Fibroblast of lung (primary cell): ENCODE measurements at regions not wholly inside any gene's neighbourhood (a gene's known extent, or its start where the extent isn't known, plus 50 kb on each side); places are given as distances from the start of the nearest gene placed in this dataset.
"Not testable (repeated sequence)": the region's sequence is repeated elsewhere in the genome, so short reads cannot be mapped to it uniquely, and the experiment has no call there.

ENCODE experiments used
- DNase-seq, 2 donors: peaks; one replicate each; pipeline versions ENCODE4 v3.0.0 to v3.0.0-alpha.2; 2010; ENCODE audit warnings: low read depth in 2 of 2
- H2AFZ ChIP-seq: 2 replicates; pipeline ENCODE4 v1.5.1; 2012; ENCODE audit warnings: low read length, control low read depth, inconsistent platforms
- H3K27ac ChIP-seq: 2 replicates; pipeline ENCODE4 v1.5.1; 2011; ENCODE audit warnings: low read length, control low read depth; ENCODE audit not compliant: insufficient read depth
- H3K27me3 ChIP-seq: 2 replicates; pipeline ENCODE4 v1.5.1; 2011; ENCODE audit warnings: mild to moderate bottlenecking, low read length; ENCODE audit not compliant: control insufficient read depth, insufficient read depth
- H3K36me3 ChIP-seq: 2 replicates; pipeline ENCODE4 v1.5.1; 2011; ENCODE audit warnings: low read length; ENCODE audit not compliant: control insufficient read depth, insufficient read depth
- H3K4me1 ChIP-seq: 2 replicates; pipeline ENCODE4 v1.5.1; 2011; ENCODE audit warnings: low read length; ENCODE audit not compliant: control insufficient read depth, insufficient read depth; ENCODE audit errors: extremely low read depth
- H3K4me2 ChIP-seq: 2 replicates; pipeline ENCODE4 v1.5.1; 2011; ENCODE audit warnings: low read length, control low read depth; ENCODE audit not compliant: insufficient read depth; ENCODE audit errors: extremely low read depth
- H3K4me3 ChIP-seq, 4 experiments: fragments of 200-600 bp in 1 of 4; sonication (generic) in 1 of 4; replicated peaks in 1 of 4; 2 replicates each; pipeline ENCODE4 v1.5.1; 2011 to 2016; ENCODE audit warnings: low read length in 4 of 4, low read depth in 3 of 4, mild to moderate bottlenecking in 3 of 4, control low read depth in 2 of 4, inconsistent platforms in 1 of 4, mixed read lengths in 1 of 4; ENCODE audit not compliant: insufficient read depth in 1 of 4; ENCODE audit errors: control extremely low read depth in 1 of 4
- H3K79me2 ChIP-seq: 2 replicates; pipeline ENCODE4 v1.5.1; 2012; ENCODE audit warnings: mild to moderate bottlenecking, low read length, inconsistent platforms; ENCODE audit not compliant: control insufficient read depth, insufficient read depth
- H3K9ac ChIP-seq: 2 replicates; pipeline ENCODE4 v1.5.1; 2011; ENCODE audit warnings: mild to moderate bottlenecking, low read length, control low read depth; ENCODE audit not compliant: insufficient read depth
- H3K9me3 ChIP-seq: 2 replicates; pipeline ENCODE4 v1.5.1; 2012; ENCODE audit warnings: low read depth, low read length; ENCODE audit not compliant: control insufficient read depth, insufficient read depth
- H4K20me1 ChIP-seq: 2 replicates; pipeline ENCODE4 v1.5.1; 2011; ENCODE audit warnings: low read length; ENCODE audit not compliant: control insufficient read depth, insufficient read depth; ENCODE audit errors: extremely low read depth

DNA sequence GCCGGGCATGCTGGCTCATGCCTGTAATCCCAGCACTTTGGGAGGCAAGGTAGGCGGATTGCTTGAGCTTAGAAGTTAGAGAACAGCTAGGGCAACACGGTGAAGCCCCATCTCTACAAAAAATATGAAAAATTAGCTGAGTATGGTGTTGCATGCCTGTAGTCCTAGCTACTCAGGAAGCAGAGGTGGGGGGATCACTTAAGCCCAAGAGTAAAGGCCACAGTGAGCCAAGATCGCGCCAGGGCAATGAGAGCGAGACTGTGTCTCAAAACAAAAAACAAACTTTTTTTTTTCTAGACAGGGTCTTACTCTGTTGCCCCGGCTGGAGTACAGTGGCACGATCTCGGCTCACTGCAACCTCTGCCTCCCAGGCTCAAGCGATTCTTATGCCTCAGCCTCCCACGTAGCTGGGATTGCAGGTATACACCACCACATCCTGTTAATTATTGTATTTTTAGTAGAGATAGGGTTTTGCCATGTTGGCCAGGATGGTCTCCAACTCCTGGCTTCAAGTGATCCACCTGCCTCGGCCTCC lies 307.5 kb downstream of the GOLGA6L6 start:
- not testable (repeated sequence) for H3K9ac ChIP-seq, H3K27me3 ChIP-seq, DNase-seq, H3K79me2 ChIP-seq, H2AFZ ChIP-seq, H4K20me1 ChIP-seq, H3K4me2 ChIP-seq, H3K4me1 ChIP-seq, H3K36me3 ChIP-seq, H3K9me3 ChIP-seq, H3K4me3 ChIP-seq, H3K27ac ChIP-seq

DNA sequence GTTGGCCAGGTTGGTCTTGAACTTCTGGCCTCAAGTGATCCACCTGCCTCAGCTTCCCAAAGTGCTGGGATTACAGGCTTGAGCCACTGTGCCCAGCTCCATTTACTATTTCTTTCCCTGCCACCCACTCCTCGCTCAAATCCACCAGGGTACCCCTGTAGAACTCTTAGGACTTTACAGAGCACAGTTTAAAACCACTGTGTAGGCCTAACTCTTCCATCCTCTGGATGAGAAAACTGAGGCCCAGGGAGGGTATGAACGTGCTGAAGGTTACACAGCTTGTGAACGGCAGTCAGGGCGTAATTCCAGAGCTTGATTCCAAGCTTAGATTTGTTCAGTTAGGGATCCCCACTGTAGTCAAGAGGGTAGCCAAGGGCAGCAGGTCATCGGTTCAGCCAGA lies 309.1 kb downstream of the GOLGA6L6 start:
- H3K4me2 ChIP-seq, H3K9ac ChIP-seq, DNase-seq, H3K27ac ChIP-seq, H3K27me3 ChIP-seq, H3K9me3 ChIP-seq, H4K20me1 ChIP-seq, H3K36me3 ChIP-seq, H3K4me1 ChIP-seq, H3K79me2 ChIP-seq, H3K4me3 ChIP-seq, H2AFZ ChIP-seq: not testable (repeated sequence)

DNA sequence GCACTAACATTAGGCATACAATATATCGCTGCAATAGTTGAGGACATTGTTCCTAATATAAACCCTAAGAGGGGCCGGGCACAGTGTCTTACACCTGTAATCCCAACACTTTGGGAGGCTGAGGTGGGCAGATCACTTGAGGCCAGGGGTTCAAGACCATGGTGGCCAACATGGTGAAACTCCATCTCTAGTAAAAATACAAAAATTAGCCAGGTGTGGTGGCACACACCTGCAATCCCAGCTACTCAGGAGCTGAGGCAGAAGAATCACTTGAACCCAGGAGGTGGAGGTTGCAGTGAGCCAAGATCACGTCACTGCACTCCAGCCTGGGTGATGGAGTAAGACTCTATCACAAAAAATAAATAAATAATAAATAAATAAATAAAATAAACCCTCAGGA lies 310.9 kb downstream of the GOLGA6L6 start:
- H3K4me2 ChIP-seq, H3K4me3 ChIP-seq, H3K9ac ChIP-seq, DNase-seq, H3K79me2 ChIP-seq, H3K27ac ChIP-seq, H3K27me3 ChIP-seq, H4K20me1 ChIP-seq, H2AFZ ChIP-seq, H3K36me3 ChIP-seq, H3K9me3 ChIP-seq, H3K4me1 ChIP-seq: not testable (repeated sequence)

DNA sequence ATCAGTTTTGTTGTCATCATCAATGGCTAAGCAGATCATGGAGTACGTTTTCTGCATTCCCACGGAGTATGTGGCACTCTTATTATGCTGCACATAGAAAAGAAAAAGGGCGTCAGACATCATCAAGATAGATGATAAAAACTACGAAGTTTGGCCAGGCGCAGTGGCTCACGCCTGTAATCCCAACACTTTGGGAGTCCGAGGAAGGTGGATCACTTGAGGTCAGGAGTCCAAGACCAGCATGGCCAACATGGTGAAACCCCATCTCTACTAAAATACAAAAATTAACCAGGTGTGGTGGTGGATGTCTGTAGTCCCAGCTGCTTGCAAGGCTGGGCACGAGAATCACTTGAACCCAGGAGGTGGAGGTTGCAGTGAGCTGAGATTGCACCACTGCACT lies 312.8 kb downstream of the GOLGA6L6 start:
- H3K4me2 ChIP-seq, H3K27ac ChIP-seq, H3K4me3 ChIP-seq, H3K27me3 ChIP-seq, H2AFZ ChIP-seq, DNase-seq, H4K20me1 ChIP-seq, H3K9ac ChIP-seq, H3K79me2 ChIP-seq, H3K4me1 ChIP-seq, H3K36me3 ChIP-seq, H3K9me3 ChIP-seq: not testable (repeated sequence)

DNA sequence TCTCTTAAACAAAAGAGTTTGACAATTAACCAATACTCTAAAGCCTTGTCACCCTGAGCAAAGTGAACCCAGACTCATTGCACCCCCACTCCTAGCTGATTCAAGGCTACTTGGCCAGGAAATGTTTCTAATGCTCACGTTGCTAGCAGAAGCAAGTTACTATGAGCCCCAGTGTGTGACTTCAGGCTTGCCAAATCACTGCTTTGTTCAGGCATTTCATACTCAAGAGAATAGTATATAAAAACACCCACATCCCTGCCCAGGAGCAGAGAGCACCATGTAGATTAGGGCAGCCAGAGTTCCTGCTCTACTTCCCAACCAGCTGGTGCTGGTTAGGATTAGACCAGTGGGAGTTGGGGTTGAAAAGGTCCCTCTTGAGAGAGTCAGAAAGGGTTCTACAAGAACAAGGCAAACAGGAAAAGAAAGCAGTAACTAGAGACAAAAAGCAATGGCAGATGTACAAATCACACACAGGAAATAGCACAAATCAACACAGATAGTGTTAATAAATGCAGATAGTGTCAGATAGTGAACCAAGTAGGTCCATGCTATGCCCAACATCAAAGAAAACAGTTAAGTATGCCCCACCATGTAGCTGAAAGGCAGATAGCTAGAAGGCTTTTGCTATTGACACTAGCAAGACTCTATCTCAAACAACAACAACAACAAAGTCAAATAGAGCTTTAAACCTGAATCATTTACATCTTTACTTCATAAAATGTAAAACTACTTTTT lies 314.3 kb downstream of the GOLGA6L6 start:
- H3K4me1 ChIP-seq, H3K27me3 ChIP-seq, H4K20me1 ChIP-seq, H3K9ac ChIP-seq, H2AFZ ChIP-seq, H3K79me2 ChIP-seq, H3K4me2 ChIP-seq, DNase-seq, H3K9me3 ChIP-seq, H3K36me3 ChIP-seq, H3K4me3 ChIP-seq, H3K27ac ChIP-seq: not testable (repeated sequence)

DNA sequence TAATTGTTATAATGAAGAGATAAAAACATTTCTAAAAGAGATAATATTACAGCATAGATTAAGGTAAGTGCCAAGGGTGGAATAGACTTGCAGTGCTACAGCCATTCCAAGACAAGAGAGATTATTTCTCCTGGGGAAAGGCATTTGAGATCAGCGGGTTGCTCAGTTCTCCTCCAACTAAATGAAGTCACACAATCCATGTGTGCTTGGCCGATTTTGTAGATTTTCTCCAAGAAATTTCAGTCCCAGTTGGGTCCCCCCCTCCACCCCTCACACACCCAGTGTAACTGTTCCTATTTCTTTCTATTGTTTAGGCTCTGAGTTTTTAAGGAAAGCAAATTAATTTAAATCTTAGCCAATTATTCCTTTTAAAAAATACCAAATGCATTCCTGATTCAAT lies 315.1 kb downstream of the GOLGA6L6 start:
- not testable (repeated sequence) for H3K4me1 ChIP-seq, H3K27me3 ChIP-seq, H2AFZ ChIP-seq, H3K9ac ChIP-seq, H3K4me2 ChIP-seq, H3K9me3 ChIP-seq, H3K79me2 ChIP-seq, H4K20me1 ChIP-seq, H3K4me3 ChIP-seq, DNase-seq, H3K27ac ChIP-seq, H3K36me3 ChIP-seq

DNA sequence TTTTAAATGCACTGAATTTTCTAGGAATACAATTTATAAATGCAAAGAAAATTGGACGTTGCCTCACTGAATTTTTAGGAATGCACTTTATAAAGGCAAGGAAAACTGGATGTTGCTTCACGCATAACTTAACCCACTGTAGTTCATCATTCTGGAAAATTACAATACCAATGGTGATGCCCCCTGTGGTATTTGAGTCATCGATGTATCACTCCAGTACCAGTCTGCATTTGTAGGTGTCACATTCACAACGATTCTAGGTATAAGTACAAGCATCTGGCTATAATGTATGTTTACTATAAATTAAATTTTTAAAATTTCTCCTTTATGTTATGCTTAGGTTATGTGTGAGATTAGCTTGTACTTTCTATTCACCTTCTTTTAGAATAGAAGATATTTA lies 320.5 kb downstream of the GOLGA6L6 start:
- H3K9ac ChIP-seq, H3K4me2 ChIP-seq, H3K27me3 ChIP-seq, H3K79me2 ChIP-seq, DNase-seq, H3K4me3 ChIP-seq, H3K4me1 ChIP-seq, H4K20me1 ChIP-seq, H3K36me3 ChIP-seq, H2AFZ ChIP-seq, H3K9me3 ChIP-seq, H3K27ac ChIP-seq: not testable (repeated sequence)
